ENCODE measurements at regions not wholly inside any gene's neighbourhood (a gene's known extent, or its start where the extent isn't known, plus 50 kb on each side); places are given as distances from the start of the nearest gene placed in this dataset.

GRCh38 chr1:95504321-95504720, 270.3 kb downstream of the RWDD3 start:
- TF ChIP-seq YY1 (IDR thresholded peaks at IDR 0.05; ENCODE audit: low read depth, low read length) (no peak), CREB1 (IDR thresholded peaks at IDR 0.05) (no peak), TCF12 (IDR thresholded peaks at IDR 0.05; ENCODE audit: low read depth, low read length) (no peak), BACH1 (IDR thresholded peaks at IDR 0.05; ENCODE audit: low read length) (no peak), POLR2A (IDR thresholded peaks at IDR 0.05; ENCODE audit: control extremely low read depth in 1 of 2, low read depth in 2 of 2, low read length in 2 of 2) (no peak)

Measured in H1 (cell line).